ENCODE measurements at regions not wholly inside any gene's neighbourhood (a gene's known extent, or its start where the extent isn't known, plus 50 kb on each side); places are given as distances from the start of the nearest gene placed in this dataset.

DNA sequence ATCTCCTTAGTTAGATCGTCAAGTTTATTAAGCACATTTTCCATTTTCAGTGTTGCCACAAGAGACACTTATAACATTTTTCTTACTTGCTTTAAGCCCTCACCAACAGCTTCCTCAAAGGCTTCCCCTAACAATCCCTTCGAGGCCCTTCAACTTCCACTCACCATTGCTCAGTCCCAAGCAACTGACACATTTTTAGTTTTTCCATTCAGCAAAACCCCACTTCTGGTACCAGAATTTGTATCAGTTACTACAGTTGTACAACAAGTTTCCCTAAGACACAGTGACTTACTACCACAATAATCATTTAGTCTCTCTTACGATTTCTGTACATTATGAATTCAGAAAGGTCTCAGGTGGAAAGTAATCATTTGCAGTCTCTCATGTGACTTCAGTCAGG, 276.8 kb upstream of the PKN2 start:
- in situ Hi-C loops (cut with MboI; ENCODE audit: low sequenced_read_pairs), result no loop called here

DNA sequence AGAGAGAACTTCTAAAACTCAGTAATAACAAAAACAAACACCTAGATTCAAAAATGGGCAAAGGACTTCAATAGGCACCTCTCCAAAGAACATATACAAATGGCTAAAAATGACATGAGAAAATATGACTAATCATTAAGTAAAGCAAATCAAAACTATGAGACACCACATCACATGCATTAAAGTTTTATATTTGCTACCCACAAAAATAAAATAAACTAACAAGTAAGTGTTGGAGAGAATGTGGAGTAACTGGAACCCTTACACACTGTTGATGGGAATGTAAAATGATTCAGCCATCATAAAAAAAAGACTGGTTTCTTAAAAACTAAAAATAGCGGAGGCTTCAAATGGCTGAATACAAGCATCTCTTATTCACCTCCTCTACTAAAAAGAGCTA, 262.1 kb upstream of the PKN2 start:
- in situ Hi-C loops (cut with MboI; ENCODE audit: low sequenced_read_pairs), result no loop called here

DNA sequence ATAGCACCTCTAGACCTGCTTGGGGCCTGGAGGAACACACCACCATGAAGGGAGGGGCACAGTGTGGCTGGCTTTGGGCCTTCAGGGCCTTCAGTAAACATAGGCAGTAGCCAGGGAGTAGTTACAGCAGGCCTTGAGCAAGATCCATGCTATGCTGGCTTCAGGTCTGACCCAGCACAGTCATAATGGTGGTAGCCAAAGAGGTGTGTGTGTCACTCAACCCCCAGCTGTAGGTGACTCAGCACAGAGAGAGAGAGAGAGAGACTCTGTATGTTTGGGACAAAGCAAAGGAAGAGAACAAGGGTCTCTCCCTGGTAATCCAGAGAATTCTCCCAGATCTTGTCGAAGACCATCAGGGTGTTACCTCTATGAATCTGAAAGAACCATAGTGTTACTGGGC, 250.5 kb upstream of the PKN2 start:
- in situ Hi-C loops (cut with MboI; ENCODE audit: low sequenced_read_pairs), result no loop called here

DNA sequence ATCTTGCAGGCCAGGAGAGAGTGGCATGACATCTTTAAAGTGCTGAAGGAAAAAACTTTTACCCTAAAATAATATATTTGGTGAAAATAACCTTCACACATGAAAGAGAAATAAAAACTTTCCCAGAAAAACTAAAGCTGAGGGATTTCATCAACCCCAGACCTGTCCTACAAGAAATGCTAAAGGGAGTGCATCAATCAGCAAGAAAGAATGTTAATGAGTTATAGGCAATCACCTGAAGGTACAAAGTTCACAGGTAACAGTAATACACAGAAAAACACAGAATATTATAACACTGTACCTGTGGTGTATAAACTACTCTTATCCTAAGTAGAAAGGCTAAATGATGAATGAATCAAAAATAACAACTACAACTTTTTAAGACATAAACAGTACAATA, 249.2 kb upstream of the PKN2 start:
- in situ Hi-C loops (cut with MboI; ENCODE audit: low sequenced_read_pairs), result no loop called here

DNA sequence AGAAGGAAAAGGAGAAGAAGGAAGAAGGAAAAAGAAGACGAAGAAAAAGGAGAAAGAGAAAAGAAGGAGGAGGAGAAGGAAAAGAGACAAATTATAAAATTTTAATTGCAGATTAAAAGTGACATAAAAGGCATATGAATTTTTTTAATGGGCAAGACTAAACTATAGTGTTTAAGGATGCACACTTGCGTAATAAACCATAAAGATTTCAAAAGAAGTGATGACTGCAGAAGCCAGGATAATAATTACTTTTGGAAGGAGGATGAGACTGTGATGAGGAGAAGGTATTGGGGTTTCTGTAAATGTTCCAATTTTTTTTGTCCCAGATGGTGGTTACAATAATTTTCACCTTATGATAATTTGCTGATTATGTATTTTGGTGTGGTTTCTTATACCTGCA, 243.1 kb upstream of the PKN2 start:
- in situ Hi-C loops (cut with MboI; ENCODE audit: low sequenced_read_pairs), result no loop called here

DNA sequence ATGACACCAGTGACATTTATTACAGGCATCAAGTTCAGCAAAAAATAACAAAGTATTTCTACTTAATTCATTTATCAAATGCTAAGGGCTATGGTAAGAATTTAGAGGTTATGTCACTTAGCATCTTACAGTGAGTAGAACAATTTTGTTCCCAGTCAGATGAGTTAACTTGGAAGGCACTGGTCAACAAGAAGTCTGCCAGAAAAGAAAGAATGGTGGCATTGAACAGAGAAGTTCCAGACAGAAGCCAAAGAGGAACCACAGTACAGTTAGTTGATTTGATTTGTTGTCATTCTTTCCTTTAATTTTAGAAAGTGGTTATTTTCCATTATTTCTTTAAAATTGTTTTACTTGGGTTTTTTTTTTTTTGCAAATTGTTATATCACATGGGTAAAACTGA, 232.2 kb upstream of the PKN2 start:
- in situ Hi-C loops (cut with MboI; ENCODE audit: low sequenced_read_pairs), result no loop called here

DNA sequence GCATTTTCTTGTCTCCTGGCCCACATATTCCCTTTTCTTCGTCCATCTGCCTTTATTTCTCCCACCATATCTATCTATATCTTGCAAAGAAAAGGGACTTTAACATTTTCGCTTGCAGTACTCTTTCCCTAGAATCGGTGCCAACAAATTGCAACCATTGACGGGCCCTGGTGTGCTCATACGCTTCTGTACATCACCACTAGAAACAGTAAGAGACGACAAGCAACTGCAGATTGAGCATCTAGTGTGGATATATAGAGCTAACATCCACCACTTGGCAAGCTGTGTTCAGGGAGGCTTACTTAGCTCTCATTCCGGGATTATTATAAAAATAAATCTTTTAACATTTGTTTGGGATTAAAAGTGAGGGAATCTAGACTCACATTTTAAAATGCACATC, 230.8 kb upstream of the PKN2 start:
- in situ Hi-C loops (cut with MboI; ENCODE audit: low sequenced_read_pairs), result no loop called here

DNA sequence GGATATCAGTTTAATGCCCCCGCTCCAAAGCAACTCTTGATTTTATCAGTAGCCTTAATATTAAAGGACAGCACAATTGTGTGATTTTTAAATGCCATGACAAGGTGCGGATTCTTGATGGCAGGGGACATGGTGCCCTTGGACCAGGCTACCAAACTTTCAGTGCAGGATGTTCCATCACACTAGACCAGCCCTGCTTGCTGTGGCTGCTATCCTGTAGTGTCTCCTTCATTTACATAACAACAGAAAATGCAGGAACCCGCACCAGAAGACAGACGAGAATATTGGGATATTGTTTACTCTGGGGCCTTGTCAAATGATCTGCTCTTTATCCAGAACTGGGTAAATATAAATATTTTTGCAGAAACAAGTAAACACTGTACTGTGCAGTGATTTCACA, 229.3 kb upstream of the PKN2 start:
- in situ Hi-C loops (cut with MboI; ENCODE audit: low sequenced_read_pairs), result no loop called here

DNA sequence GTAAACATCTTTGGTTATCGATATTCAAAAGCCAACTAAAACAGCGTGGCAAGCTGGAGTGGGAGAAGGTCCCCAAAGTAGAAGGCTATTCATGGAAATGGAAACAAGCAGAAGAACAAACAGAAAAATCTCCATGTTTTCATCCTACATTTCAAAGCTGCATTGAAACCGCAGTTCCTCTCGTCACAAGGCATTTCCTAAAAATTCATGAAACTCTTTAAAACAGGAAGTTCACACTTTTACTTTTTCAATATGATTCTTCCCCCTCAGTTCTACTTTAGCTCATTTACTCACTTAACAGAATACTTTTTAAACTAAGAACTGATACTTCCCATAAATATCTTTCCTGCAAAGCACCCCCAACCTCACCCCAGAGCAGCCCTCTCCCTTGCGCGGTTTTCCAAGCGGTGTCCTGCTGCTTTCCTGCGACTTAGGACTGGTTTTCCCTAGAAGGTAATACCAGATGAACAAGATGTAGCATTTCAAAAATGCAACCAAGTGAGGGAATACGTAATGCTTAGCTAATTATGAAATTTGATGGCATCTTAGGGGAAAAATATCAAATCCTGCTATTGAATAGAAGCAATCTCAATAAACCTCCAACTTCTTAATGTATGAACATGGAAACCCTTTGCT, 228.3 kb upstream of the PKN2 start:
- in situ Hi-C loops (cut with MboI; ENCODE audit: low sequenced_read_pairs), result no loop called here

DNA sequence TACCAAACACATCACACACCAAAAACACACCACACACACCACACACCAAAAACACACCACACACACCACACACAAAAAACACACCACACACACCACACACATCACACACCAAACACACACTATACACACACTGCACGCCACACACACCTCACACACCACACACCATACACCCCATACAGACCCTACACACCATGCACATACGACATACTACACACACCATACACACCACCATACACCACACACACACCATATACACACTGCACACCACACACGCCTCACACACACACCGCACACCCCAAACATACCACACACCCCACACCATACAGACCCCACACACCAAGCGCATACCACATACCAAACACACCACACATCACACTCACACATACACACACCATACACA, 226.9 kb upstream of the PKN2 start:
- in situ Hi-C loops (cut with MboI; ENCODE audit: low sequenced_read_pairs), result no loop called here

DNA sequence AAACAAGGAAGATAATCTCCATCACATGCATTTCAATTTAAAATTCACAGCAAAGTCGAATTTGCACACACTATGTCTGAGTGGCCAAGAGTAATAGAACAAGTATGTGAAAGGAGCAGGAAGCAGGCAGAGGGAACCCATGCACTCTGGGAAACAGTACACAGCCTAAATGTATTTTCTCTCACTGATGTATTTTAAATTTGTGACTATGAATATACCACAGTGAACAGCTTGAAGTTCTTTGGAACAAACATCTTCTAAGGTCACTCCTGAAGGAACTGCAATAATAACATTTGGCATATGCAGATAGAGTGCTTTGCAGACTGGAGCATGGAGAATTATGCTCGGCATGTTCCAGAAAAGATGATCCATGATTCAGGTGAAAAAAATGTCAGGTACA, 223.1 kb upstream of the PKN2 start:
- in situ Hi-C loops (cut with MboI; ENCODE audit: low sequenced_read_pairs), result no loop called here

DNA sequence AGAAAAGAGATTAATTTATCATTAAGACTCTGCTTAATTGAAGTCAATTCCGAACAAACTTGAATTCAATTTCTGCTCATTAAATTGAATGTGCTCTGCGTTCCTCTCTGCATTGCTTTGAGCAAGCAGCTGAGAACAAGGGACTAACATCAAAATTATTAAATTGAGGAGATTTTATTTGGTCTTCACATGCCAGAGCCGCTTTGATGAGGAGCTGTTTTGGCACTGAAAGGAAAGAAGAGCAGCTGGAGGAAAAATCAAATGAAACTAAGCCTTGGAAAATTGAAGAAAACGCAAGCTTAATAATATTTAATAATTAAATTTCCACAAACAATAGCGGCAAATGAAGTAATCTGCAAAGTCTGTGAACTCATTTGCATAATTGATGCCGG, 222.0 kb upstream of the PKN2 start:
- in situ Hi-C loops (cut with MboI; ENCODE audit: low sequenced_read_pairs), result no loop called here

DNA sequence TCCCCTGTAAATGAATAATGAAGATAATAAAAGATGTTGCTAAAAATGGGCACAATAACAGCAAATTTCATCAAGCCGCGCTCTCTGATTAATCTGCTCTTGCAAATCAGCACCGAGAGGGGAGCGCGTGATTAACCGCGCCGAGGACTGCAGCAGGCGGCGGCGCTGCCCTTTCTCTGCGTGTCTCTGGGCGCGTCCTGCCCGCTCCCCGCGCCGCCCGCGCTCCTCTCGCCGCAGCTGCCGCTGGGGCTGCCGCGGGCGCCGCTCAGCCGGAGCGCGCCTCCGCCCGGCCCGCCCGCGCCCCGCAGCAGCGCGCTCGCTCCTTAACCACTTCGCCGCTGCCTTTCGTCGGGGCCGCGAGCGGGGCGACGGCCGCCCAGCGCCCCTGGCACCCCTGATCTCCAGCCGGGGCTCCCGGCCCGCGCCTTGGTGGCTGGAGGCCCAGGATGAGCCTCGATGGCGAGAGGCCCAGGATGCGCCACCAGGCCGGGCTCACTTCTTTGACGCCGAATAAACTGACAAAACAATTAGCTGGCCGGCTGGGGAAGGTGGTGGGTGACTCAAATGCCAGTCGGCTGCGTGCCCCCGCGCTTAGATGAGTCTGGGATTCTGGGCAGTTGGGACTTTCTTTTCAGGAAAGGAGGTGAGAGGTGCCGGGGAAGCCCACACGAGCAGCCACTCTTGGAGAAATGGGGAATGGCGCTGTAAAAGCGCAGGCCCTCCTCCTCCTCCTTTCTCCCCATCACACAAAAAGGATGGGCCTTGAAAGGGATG, 221.4 kb upstream of the PKN2 start:
- in situ Hi-C loops (cut with MboI; ENCODE audit: low sequenced_read_pairs), result no loop called here

DNA sequence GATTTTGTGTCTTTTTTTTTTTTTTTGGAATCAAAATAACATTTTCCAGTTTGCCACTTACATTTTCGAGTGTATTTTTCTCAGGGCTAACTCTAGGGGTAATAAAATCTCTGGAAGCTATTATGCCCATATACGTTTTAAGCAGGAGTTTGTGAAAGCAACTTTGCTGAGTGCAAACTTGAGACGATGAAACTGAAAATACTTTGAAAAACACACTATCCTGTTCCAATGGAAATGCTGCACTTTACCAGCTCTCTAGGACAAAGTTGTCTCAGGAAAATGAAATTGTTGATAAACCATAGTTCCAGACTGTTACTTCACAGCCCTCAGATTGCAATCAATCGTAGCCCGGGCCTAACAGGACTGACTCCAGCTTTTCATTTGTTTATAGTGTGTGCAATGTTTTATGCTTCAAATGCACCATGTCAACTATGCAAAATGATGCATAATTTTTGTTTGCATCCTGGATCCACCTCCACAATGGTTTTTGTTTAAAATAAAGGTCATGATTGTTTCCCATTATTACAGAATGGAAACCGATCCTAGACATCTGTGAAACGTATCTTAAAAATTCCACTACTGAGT, 220.6 kb upstream of the PKN2 start:
- in situ Hi-C loops (cut with MboI; ENCODE audit: low sequenced_read_pairs), result no loop called here

DNA sequence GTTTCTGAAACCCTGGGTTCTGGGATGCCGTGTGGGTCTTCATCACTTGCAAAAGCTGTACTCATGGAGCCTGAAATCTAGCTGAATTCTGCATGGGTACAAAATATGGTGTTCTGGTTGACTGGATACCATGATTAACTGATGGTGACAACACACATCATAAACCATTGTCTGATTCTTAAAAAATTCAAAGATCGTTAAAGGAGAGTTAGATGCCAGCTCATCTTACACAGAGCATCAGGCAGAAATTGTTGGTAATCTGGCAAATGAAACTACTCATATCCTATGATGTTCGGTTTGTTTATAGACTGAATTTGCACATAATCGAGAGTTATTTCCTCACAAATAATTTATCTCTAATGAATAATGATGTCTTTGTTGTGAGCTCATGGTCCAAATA, 218.1 kb upstream of the PKN2 start:
- in situ Hi-C loops (cut with MboI; ENCODE audit: low sequenced_read_pairs), result no loop called here

DNA sequence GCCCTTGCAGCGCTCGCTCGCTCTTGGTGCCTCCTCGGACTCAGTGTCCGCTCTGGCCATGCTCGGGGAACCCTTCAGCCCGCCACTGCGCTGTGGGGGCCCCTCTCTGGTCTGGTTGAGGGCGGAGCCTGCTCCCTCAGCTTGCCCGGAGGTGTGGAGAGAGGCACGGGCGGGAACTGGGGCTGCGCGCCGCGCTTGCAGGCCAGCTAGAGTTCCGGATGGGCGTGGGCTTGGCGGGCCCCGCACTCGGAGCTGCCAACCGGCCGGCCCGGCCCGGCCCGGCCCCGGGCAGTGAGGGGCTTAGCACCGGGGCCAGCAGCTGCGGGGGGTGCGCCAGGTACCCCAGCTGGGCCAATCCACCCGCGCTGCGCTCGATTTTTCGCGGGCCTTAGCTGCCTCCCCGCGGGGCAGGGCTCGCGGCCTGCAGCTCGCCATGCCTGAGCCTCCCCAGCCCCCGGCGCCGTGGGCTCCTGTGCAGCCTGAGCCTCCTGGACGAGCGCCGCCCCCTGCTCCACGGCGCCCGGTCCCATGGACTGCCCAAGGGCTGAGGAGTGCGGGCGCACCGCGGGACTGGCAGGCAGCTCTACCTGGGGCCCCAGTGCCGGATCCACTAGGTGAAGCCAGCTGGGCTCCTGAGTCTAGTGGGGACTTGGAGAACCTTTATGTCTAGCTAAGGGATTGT, 217.0 kb upstream of the PKN2 start:
- in situ Hi-C loops (cut with MboI; ENCODE audit: low sequenced_read_pairs), result no loop called here

DNA sequence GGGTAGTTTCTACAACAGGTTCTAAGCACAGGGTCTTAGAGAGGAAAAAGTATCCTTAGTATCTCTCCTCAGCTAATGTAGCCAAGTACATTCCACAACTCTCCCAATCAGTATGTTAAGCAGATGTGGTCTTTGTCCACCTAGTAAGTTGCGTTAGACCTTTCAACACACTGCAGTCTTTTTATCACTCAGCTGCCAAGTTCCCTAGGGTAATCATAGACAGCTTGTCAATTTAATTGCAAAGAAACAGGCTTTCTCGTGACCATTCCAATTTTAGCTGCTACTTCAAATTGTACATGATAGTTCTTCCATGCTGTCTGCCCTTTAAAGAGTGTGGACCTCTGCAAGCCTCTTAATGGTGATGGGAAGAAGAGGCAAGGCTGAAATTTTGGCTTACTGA, 211.8 kb upstream of the PKN2 start:
- in situ Hi-C loops (cut with MboI; ENCODE audit: low sequenced_read_pairs), result no loop called here

DNA sequence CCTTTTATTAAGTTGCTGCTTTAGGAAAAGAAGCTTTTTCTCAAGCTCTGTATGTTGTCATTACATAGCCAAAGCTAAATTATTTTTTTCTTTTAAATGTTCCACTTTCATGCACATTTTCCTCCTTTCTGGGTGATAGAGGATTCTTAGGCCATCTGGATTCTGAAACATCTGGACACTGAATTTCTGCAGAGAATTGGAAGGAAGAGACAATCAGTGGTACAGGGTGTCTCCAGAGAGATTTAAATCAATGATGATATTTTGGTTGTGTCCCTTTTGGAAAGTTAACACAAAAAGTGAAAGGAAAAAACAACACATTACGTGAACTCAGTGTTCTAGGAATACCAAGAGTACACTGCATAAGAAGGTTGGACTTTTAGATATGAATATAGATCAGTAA, 211.4 kb upstream of the PKN2 start:
- in situ Hi-C loops (cut with MboI; ENCODE audit: low sequenced_read_pairs), result no loop called here

DNA sequence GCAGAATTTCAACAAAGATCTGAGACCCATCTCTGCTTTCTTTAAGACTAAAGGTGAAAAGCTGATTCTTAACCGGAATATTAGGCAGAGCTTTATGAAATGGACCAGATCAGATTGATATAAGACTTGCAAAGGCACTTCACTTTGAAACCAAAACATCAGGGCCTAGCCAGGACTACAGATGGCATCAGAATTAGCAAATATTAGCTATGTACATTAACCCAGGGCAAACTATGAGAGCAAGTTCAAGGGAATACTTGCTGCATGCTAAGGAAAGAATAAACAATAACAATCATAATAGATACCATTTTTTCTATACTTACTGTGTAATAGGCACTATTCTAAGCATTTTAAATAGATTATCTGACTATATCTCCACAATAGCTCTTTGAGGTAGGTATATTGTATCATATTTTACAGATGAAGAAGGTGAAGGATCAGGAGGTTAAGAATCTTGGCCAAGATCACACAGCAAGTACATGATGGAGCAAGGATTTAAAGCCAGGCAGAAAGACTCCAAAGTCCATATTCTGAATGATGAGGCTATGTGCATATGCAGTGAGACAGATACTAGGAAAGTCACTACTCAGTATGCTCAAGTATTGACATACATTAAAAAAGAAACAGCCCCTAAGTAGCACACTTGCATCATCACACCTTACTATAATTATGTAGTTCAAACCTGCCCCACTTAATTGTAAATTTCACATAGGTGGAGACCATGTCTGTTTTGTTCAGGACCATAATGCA, 209.3 kb upstream of the PKN2 start:
- in situ Hi-C loops (cut with MboI; ENCODE audit: low sequenced_read_pairs), result no loop called here

DNA sequence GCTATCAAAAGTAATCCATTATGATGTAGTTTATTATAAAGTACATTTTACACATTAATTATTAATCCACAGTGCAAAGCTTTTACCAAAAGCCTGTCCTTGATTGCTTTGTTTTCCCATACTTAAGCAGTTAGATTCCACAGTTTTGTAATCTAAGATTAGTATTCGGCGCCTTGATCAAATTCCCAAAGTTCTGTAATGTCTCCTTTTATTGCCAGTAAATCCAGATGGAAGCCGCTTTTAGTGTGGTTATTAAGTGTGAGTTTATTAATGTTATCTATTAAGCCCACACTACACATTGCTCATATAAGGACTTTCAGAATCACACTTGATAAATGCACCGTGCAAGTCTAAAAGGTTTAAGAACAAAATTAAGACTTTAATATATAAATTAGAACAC, 199.2 kb upstream of the PKN2 start:
- in situ Hi-C loops (cut with MboI; ENCODE audit: low sequenced_read_pairs), result no loop called here

DNA sequence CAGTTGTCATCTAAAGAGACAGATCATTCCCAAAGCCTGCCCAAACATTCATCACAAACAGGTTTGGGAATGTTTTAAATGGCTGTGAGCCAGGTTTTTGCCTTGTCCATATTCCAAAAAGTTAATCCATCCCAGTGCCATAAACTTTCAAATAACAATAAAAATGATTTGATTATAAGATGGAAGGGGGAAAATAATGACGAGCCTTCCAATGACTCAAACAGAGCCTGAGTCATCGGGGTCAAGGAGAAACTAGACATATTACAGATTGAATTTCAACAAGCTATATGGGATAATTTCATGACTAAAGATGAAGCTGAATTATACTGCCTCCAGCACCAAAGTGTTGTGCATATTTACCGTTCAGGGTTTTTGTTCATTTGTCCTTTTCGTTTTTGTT, 195.8 kb upstream of the PKN2 start:
- in situ Hi-C loops (cut with MboI; ENCODE audit: low sequenced_read_pairs), result no loop called here
